Transverse colon (tissue), 4 donors: ENCODE measurements at regions not wholly inside any gene's neighbourhood (a gene's known extent, or its start where the extent isn't known, plus 50 kb on each side); places are given as distances from the start of the nearest gene placed in this dataset.

ENCODE experiments used
- DNase-seq: peaks from one replicate; pipeline ENCODE4 v3.0.0-alpha.2; 2019
- H3K27ac ChIP-seq, 4 donors: fragments of 200-600 bp; sonication (generic); 2 replicates each; pipeline ENCODE4 v1.5.1; 2016 to 2018; ENCODE audit warnings: inconsistent platforms in 4 of 4
- H3K27me3 ChIP-seq: fragments of 200-600 bp; sonication (generic); 2 replicates; pipeline ENCODE4 v1.5.1; 2017; ENCODE audit warnings: inconsistent platforms
- H3K36me3 ChIP-seq, 4 donors: fragments of 200-600 bp; sonication (generic); 2 replicates each; pipeline ENCODE4 v1.5.1; 2017 to 2019; ENCODE audit warnings: inconsistent platforms in 4 of 4
- H3K4me1 ChIP-seq, 4 donors: fragments of 200-600 bp; sonication (generic); 2 replicates each; pipeline ENCODE4 v1.5.1; 2017 to 2020; ENCODE audit warnings: inconsistent platforms in 4 of 4
- H3K4me3 ChIP-seq, 4 donors: fragments of 200-600 bp; sonication (generic); 1 replicate in 1 of 4; 2 replicates in 3 of 4; pipeline versions ENCODE4 v1.5.1 to v1.6.1; 2017 to 2019; ENCODE audit warnings: inconsistent platforms in 4 of 4
- H3K9me3 ChIP-seq, 2 donors: fragments of 200-600 bp; sonication (generic); 2 replicates each; pipeline ENCODE4 v1.5.1; 2017 to 2019; ENCODE audit warnings: inconsistent platforms in 2 of 2
- EP300 ChIP-seq: sonication (generic); formaldehyde crosslinking; IDR thresholded peaks from one replicate; pipeline ENCODE4 v1.6.1; 2017; ENCODE audit warnings: antibody characterized with exemption, low read depth
- POLR2A ChIP-seq: fragments of 450-650 bp; IDR thresholded peaks from one replicate; pipeline ENCODE4 v1.6.1; 2016; ENCODE audit warnings: antibody characterized with exemption, mild to moderate bottlenecking, moderate library complexity
- POLR2AphosphoS5 ChIP-seq, 3 donors: sonication (generic); formaldehyde crosslinking; IDR thresholded peaks; one replicate each; pipeline ENCODE4 v1.6.1; 2016; ENCODE audit warnings: antibody characterized with exemption in 3 of 3
- WGBS, 2 donors: methylation state at CpG; one replicate each; pipeline ENCODE4 v1.1.5; 2018; ENCODE audit warnings: low coverage in 1 of 2; 5-methylcytosine and 5-hydroxymethylcytosine counted together
- in situ Hi-C, 4 donors: fragments of 200-750 bp; cut with MboI; loops; one replicate each; pipeline versions ENCODE4 v1.15.0 to v1.15.1; 2017; ENCODE audit warnings: low sequenced_read_pairs in 3 of 4, low pct_ligation_motif_present in 1 of 4, low pct_unique_long_range_greater_than_20kb in 1 of 4
- intact Hi-C: fragments of 100-400 bp; cut with DNase I; formaldehyde crosslinking; loops from one replicate; pipeline ENCODE4 v1.15.1; 2023; ENCODE audit warnings: low total_unique reads
- TF ChIP-seq, protein P1 (sequence below), 5 experiments: fragments of 200-600 bp in 3 of 5; fragments of 450-650 bp in 2 of 5; sonication (generic) in 3 of 5; IDR thresholded peaks; 1 replicate in 2 of 5; 2 replicates in 3 of 5; pipeline ENCODE4 v1.5.1; 2016 to 2017; ENCODE audit warnings: antibody characterized with exemption in 5 of 5, inconsistent platforms in 3 of 5, mild to moderate bottlenecking in 2 of 5, moderate library complexity in 1 of 5

GRCh38 chr6:126145351-126145750 lies 159.0 kb downstream of the TRMT11 start:
- intact Hi-C loops = no loop called here
- no peaks in the 10 kb centered on the region for H3K36me3 ChIP-seq
- no peak overlapping the region for H3K27ac ChIP-seq
- DNase-seq = no peak
- no peaks in the 10 kb centered on the region for H3K9me3 ChIP-seq
- TF ChIP-seq EP300 = no peak
- no peak for TF ChIP-seq POLR2AphosphoS5 (IDR thresholded peaks at IDR 0.05)
- TF ChIP-seq POLR2A = no peak
- TF ChIP-seq, protein P1, sequence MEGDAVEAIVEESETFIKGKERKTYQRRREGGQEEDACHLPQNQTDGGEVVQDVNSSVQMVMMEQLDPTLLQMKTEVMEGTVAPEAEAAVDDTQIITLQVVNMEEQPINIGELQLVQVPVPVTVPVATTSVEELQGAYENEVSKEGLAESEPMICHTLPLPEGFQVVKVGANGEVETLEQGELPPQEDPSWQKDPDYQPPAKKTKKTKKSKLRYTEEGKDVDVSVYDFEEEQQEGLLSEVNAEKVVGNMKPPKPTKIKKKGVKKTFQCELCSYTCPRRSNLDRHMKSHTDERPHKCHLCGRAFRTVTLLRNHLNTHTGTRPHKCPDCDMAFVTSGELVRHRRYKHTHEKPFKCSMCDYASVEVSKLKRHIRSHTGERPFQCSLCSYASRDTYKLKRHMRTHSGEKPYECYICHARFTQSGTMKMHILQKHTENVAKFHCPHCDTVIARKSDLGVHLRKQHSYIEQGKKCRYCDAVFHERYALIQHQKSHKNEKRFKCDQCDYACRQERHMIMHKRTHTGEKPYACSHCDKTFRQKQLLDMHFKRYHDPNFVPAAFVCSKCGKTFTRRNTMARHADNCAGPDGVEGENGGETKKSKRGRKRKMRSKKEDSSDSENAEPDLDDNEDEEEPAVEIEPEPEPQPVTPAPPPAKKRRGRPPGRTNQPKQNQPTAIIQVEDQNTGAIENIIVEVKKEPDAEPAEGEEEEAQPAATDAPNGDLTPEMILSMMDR (IDR thresholded peaks at IDR 0.05) = no peak
- in situ Hi-C loops = no loop called here
- WGBS, 2 donors = 85 to 93% methylated on average over 6 of the region's 6 CpGs
- H3K27me3 ChIP-seq = no peaks in the 10 kb centered on the region
- H3K4me1 ChIP-seq = no peaks in the 10 kb centered on the region
- no peak overlapping the region for H3K4me3 ChIP-seq

GRCh38 chr6:126147291-126147815 lies 161.0 kb downstream of the TRMT11 start:
- Histone ChIP-seq H3K4me3 (no peak overlapping the region), H3K27me3 (no peaks in the 10 kb centered on the region), H3K36me3 (no peaks in the 10 kb centered on the region), H3K27ac (no peak overlapping the region), H3K4me1 (no peaks in the 10 kb centered on the region), H3K9me3 (no peaks in the 10 kb centered on the region)
- TF ChIP-seq, protein P1 (IDR thresholded peaks at IDR 0.05) = no peak
- TF ChIP-seq EP300 (no peak), POLR2AphosphoS5 (IDR thresholded peaks at IDR 0.05) (no peak), POLR2A (no peak)
- 74 to 82% methylated on average over 4 of the region's 4 CpGs for WGBS, 2 donors
- no peak for DNase-seq
- intact Hi-C loops = no loop called here
- in situ Hi-C loops = no loop called here

DNA sequence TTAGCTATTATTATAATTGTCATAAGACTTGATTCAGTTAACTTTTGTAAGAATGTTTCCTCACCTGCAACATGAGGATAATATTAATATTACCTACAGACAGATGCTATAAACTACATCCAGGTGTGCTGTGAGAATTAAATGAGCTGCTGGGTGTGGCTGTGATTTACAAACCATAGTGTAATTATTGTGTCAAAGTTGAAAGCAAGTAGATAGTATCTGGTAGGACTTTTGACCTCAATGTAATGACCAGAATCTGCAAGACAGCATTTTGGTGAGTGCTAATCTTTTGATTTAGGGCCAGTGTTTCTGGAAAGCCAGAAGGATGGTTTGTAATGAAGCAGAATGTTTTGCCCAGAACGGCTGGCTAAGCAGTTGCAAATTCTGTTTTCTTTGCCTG lies 162.5 kb downstream of the TRMT11 start:
- no peak for DNase-seq
- no peaks in the 10 kb centered on the region for H3K9me3 ChIP-seq
- intact Hi-C loops = no loop called here
- TF ChIP-seq POLR2AphosphoS5 (IDR thresholded peaks at IDR 0.05) (no peak), POLR2A (no peak), EP300 (no peak)
- TF ChIP-seq, protein P1 (IDR thresholded peaks at IDR 0.05) = no peak
- WGBS, 2 donors = 31 to 36% methylated on average over 1 of the region's 1 CpG
- H3K36me3 ChIP-seq = no peaks in the 10 kb centered on the region
- H3K27ac ChIP-seq = no peak overlapping the region
- in situ Hi-C loops = no loop called here
- no peaks in the 10 kb centered on the region for H3K27me3 ChIP-seq
- H3K4me1 ChIP-seq = no peaks in the 10 kb centered on the region
- no peak overlapping the region for H3K4me3 ChIP-seq

DNA sequence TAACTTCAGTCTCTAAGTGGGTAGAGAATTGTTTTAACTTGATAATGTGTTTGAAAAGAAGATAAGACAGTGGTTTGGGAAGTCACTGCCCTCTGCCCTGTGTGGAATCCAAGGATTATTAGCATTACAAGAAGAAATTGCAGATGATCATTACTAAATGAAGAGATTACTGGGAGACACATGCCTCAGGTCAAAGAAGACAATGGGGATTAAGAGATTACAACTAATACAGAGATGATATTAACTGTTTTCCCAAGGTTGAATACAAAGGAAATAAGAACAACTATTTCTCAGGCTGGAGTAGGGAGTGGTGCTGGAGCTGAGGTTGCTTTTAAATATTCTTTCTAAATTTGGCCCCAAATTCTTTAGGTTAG lies 166.0 kb downstream of the TRMT11 start:
- Histone ChIP-seq H3K27ac (no peak overlapping the region), H3K27me3 (no peaks in the 10 kb centered on the region), H3K36me3 (no peaks in the 10 kb centered on the region), H3K4me1 (no peaks in the 10 kb centered on the region), H3K9me3 (no peaks in the 10 kb centered on the region), H3K4me3 (no peak overlapping the region)
- TF ChIP-seq, protein P1 (IDR thresholded peaks at IDR 0.05) = no peak
- TF ChIP-seq EP300 (no peak), POLR2A (no peak), POLR2AphosphoS5 (IDR thresholded peaks at IDR 0.05) (no peak)
- in situ Hi-C loops (no loop called here), intact Hi-C loops (no loop called here)
- no peak for DNase-seq
